ENCODE measurements at regions not wholly inside any gene's neighbourhood (a gene's known extent, or its start where the extent isn't known, plus 50 kb on each side); places are given as distances from the start of the nearest gene placed in this dataset.

DNA sequence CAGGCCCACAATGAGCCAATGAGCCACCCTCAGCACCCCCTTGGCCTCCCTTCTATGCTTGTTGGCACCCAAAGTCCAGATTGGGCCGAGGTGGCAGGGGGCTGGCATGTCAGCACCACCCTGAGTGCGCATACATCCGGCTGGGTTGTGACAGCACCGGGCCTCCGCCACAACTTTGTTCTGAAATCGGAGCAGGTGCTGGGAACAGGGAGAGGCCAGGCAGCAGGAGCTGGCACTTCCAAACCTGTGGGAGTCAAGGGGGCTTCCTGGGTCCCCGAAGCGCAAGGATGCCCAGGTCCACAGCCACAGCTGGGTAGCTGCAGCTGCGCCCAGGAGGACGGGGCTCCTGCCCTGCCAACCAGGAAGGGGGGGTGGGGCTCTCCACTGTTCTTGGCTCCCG is 1911.9 kb upstream of the WWC1 start:
- TF ChIP-seq EZH2phosphoT487 (IDR thresholded peaks at IDR 0.05; ENCODE audit: insufficient read depth, low read depth) (no peak), EZH2 (IDR thresholded peaks at IDR 0.05; ENCODE audit: insufficient read depth, poor library complexity, severe bottlenecking) (no peak)
